Right ventricle myocardium superior (tissue), 1 donor: ENCODE measurements at regions not wholly inside any gene's neighbourhood (a gene's known extent, or its start where the extent isn't known, plus 50 kb on each side); places are given as distances from the start of the nearest gene placed in this dataset.
"Not testable (repeated sequence)": the region's sequence is repeated elsewhere in the genome, so short reads cannot be mapped to it uniquely, and the experiment has no call there.

Experiments used
- ATAC-seq: fragments of 200-7000 bp; cut with Tn5 transposase; one replicate; pipeline ENCODE4 v1.9.1; 2020; ENCODE audit warnings: mild to moderate bottlenecking; ENCODE audit not compliant: poor library complexity
- DNase-seq: peaks from one replicate; pipeline ENCODE4 v3.0.0-alpha.2; 2020
- intact Hi-C: fragments of 100-400 bp; cut with DNase I; formaldehyde crosslinking; loops from one replicate; pipeline ENCODE4 v1.11.2; 2022
- donor health status: DM: no; HTN: yes; CAD: no; lungs with severe emphysema.

- intact Hi-C loops, DNase-seq, ATAC-seq: not testable (repeated sequence)
Measured at GRCh38 chr2:90093571-90094270, 1402.2 kb downstream of the RPIA start.

GRCh38 chr2:90097617-90098016 is 1406.1 kb downstream of the RPIA start:
- intact Hi-C loops, ATAC-seq, DNase-seq: not testable (repeated sequence)

GRCh38 chr2:90105142-90105541 is 1413.7 kb downstream of the RPIA start:
- intact Hi-C loops, DNase-seq, ATAC-seq: not testable (repeated sequence)

- DNase-seq, intact Hi-C loops, ATAC-seq: not testable (repeated sequence)
Measured at GRCh38 chr2:90123409-90123808, 1431.9 kb downstream of the RPIA start.

GRCh38 chr2:90139046-90139445 is 1447.6 kb downstream of the RPIA start:
- ATAC-seq, intact Hi-C loops, DNase-seq: not testable (repeated sequence)

GRCh38 chr2:90141558-90141957 is 1450.1 kb downstream of the RPIA start:
- intact Hi-C loops, ATAC-seq, DNase-seq: not testable (repeated sequence)

- ATAC-seq, DNase-seq, intact Hi-C loops: not testable (repeated sequence)
Measured at GRCh38 chr2:90151805-90152204, 1460.3 kb downstream of the RPIA start.

GRCh38 chr2:90170978-90171377 is 1479.5 kb downstream of the RPIA start:
- intact Hi-C loops, ATAC-seq, DNase-seq: not testable (repeated sequence)

- DNase-seq, intact Hi-C loops, ATAC-seq: not testable (repeated sequence)
Measured at GRCh38 chr2:90173081-90173480, 1481.6 kb downstream of the RPIA start.

- ATAC-seq, DNase-seq, intact Hi-C loops: not testable (repeated sequence)
Measured at GRCh38 chr2:90179591-90179990, 1488.1 kb downstream of the RPIA start.

GRCh38 chr2:90207454-90208058 is 1516.1 kb downstream of the RPIA start:
- ATAC-seq (no peak), DNase-seq (no peak)
- intact Hi-C loops: no loop called here

- DNase-seq (no peak), ATAC-seq (no peak)
- intact Hi-C loops: no loop called here
Measured at GRCh38 chr2:90209009-90209408, 1517.5 kb downstream of the RPIA start.

- intact Hi-C loops: no loop called here
- no peak for DNase-seq
Measured at GRCh38 chr2:90209806-90210205, 1518.3 kb downstream of the RPIA start.

GRCh38 chr2:90215880-90216279 is 1524.4 kb downstream of the RPIA start:
- DNase-seq, ATAC-seq, intact Hi-C loops: not testable (repeated sequence)

More at GRCh38 chr2:90209806-90210205, 1518.3 kb downstream of the RPIA start:
- ATAC-seq: no peak

- intact Hi-C loops, DNase-seq, ATAC-seq: not testable (repeated sequence)
Measured at GRCh38 chr2:90216801-90217200, 1525.3 kb downstream of the RPIA start.

- DNase-seq, intact Hi-C loops, ATAC-seq: not testable (repeated sequence)
Measured at GRCh38 chr2:90218534-90218933, 1527.1 kb downstream of the RPIA start.

- intact Hi-C loops, ATAC-seq, DNase-seq: not testable (repeated sequence)
Measured at GRCh38 chr2:90220623-90221299, 1529.3 kb downstream of the RPIA start.

GRCh38 chr2:90221300-90221651 is 1529.8 kb downstream of the RPIA start:
- intact Hi-C loops: no loop called here

GRCh38 chr2:90224767-90225166 is 1533.3 kb downstream of the RPIA start:
- intact Hi-C loops, DNase-seq, ATAC-seq: not testable (repeated sequence)

More at GRCh38 chr2:90221300-90221651, 1529.8 kb downstream of the RPIA start:
- ATAC-seq (no peak), DNase-seq (no peak)
